Keratinocyte (primary cell): ENCODE measurements at regions not wholly inside any gene's neighbourhood (a gene's known extent, or its start where the extent isn't known, plus 50 kb on each side); places are given as distances from the start of the nearest gene placed in this dataset.

Experiments
- DNase-seq: peaks from one replicate; pipeline ENCODE4 v3.0.0-alpha.2; 2011; ENCODE audit warnings: low read depth, missing footprints, low spot score
- FAIRE-seq: peaks from 2 replicates; lab custom pipeline; 2011; peaks lifted over from hg19 to GRCh38; lab: Jason Lieb, UNC
- H2AFZ ChIP-seq: 2 replicates; pipeline ENCODE4 v1.6.0; 2012; ENCODE audit warnings: low read length, control low read depth, inconsistent platforms; ENCODE audit not compliant: control insufficient read depth
- H3K27ac ChIP-seq: 2 replicates; pipeline ENCODE4 v1.5.1; 2011; ENCODE audit warnings: low read length; ENCODE audit not compliant: control insufficient read depth, insufficient read depth
- H3K27me3 ChIP-seq: 3 replicates; pipeline ENCODE4 v1.6.0; 2011; ENCODE audit warnings: low read length; ENCODE audit not compliant: control insufficient read depth, insufficient read depth; ENCODE audit errors: extremely low read depth
- H3K36me3 ChIP-seq, 2 experiments: 2 replicates in 1 of 2; 3 replicates in 1 of 2; pipeline ENCODE4 v1.5.1; 2011; ENCODE audit warnings: low read length in 2 of 2, mild to moderate bottlenecking in 1 of 2; ENCODE audit not compliant: control insufficient read depth in 2 of 2, insufficient read depth in 2 of 2; ENCODE audit errors: extremely low read depth in 1 of 2
- H3K4me1 ChIP-seq: 3 replicates; pipeline ENCODE4 v1.5.1; 2011; ENCODE audit warnings: low read length; ENCODE audit not compliant: control insufficient read depth, insufficient read depth; ENCODE audit errors: extremely low read depth
- H3K4me2 ChIP-seq: 3 replicates; pipeline ENCODE4 v1.6.0; 2011; ENCODE audit warnings: low read depth, low read length; ENCODE audit not compliant: control insufficient read depth, insufficient read depth; ENCODE audit errors: extremely low read depth
- H3K4me3 ChIP-seq, 3 experiments: fragments of 200-600 bp in 1 of 3; sonication (generic) in 1 of 3; 2 replicates in 2 of 3; 3 replicates in 1 of 3; pipeline ENCODE4 v1.5.1; 2011 to 2016; ENCODE audit warnings: low read length in 3 of 3, mild to moderate bottlenecking in 3 of 3, control low read depth in 2 of 3, inconsistent platforms in 1 of 3, low read depth in 1 of 3, mixed read lengths in 1 of 3, mixed run types in 1 of 3, moderate library complexity in 1 of 3; ENCODE audit not compliant: control insufficient read depth in 2 of 3, insufficient read depth in 2 of 3; ENCODE audit errors: extremely low read depth in 1 of 3
- H3K79me2 ChIP-seq: 2 replicates; pipeline ENCODE4 v1.6.0; 2012; ENCODE audit warnings: low read length; ENCODE audit not compliant: control insufficient read depth, insufficient read depth
- H3K9ac ChIP-seq: 3 replicates; pipeline ENCODE4 v1.6.0; 2011; ENCODE audit warnings: low read length; ENCODE audit not compliant: control insufficient read depth, insufficient read depth; ENCODE audit errors: extremely low read depth
- H3K9me1 ChIP-seq: 3 replicates; pipeline ENCODE4 v1.6.0; 2011; ENCODE audit warnings: low read length; ENCODE audit not compliant: control insufficient read depth, insufficient read depth; ENCODE audit errors: extremely low read depth
- H3K9me3 ChIP-seq: 2 replicates; pipeline ENCODE4 v1.5.1; 2012; ENCODE audit warnings: low read depth, low read length; ENCODE audit not compliant: control insufficient read depth
- H4K20me1 ChIP-seq: 3 replicates; pipeline ENCODE4 v1.6.0; 2011; ENCODE audit warnings: low read length; ENCODE audit not compliant: control insufficient read depth, insufficient read depth; ENCODE audit errors: extremely low read depth
- CTCF ChIP-seq, 3 experiments: IDR thresholded peaks in 1 of 3; conservative IDR thresholded peaks in 1 of 3; optimal IDR thresholded peaks in 1 of 3; 2 replicates in 2 of 3; 3 replicates in 1 of 3; pipeline versions ENCODE3 to v1.5.1; 2011; ENCODE audit warnings: low read length in 3 of 3, mild to moderate bottlenecking in 3 of 3, moderate library complexity in 2 of 3, control low read depth in 1 of 3, inconsistent platforms in 1 of 3; ENCODE audit not compliant: insufficient read depth in 2 of 3; ENCODE audit errors: extremely low read depth in 1 of 3
- EZH2 ChIP-seq: IDR thresholded peaks from one replicate; pipeline ENCODE4 v1.6.1; 2012; ENCODE audit warnings: inconsistent platforms, mild to moderate bottlenecking, low read length, moderate library complexity
- dilution Hi-C: fragments of 300-500 bp; cut with MboI; formaldehyde crosslinking; loops from one replicate; pipeline ENCODE4 v1.7.0; 2020; ENCODE audit warnings: low sequenced_read_pairs; ENCODE audit not compliant: extremely low pct_ligation_motif_present

GRCh38 chr9:120259100-120259499, 320.9 kb downstream of the CDK5RAP2 start:
- H3K27ac ChIP-seq = no peak overlapping the region
- H3K4me1 ChIP-seq = no peaks in the 10 kb centered on the region
- no peaks in the 10 kb centered on the region for H3K79me2 ChIP-seq
- H3K9me1 ChIP-seq = no peaks in the 10 kb centered on the region
- no peak overlapping the region for H2AFZ ChIP-seq
- DNase-seq (no peak), FAIRE-seq (no peak)
- no peak overlapping the region for H3K4me3 ChIP-seq
- H3K4me2 ChIP-seq = no peak overlapping the region
- no peak overlapping the region for H3K9ac ChIP-seq
- no peaks in the 10 kb centered on the region for H3K36me3 ChIP-seq
- no peaks in the 10 kb centered on the region for H3K9me3 ChIP-seq
- H4K20me1 ChIP-seq = no peaks in the 10 kb centered on the region
- no peaks in the 10 kb centered on the region for H3K27me3 ChIP-seq
- TF ChIP-seq EZH2 (no peak), CTCF (optimal IDR thresholded peaks at IDR 0.05 in 1 of 3, IDR thresholded peaks at IDR 0.05 in 1 of 3, conservative IDR thresholded peaks at IDR 0.05 in 1 of 3; ENCODE audit: extremely low read depth in 1 of 3, insufficient read depth in 2 of 3, low read length in 3 of 3) (no peak)
- dilution Hi-C loops = no loop called here

DNA sequence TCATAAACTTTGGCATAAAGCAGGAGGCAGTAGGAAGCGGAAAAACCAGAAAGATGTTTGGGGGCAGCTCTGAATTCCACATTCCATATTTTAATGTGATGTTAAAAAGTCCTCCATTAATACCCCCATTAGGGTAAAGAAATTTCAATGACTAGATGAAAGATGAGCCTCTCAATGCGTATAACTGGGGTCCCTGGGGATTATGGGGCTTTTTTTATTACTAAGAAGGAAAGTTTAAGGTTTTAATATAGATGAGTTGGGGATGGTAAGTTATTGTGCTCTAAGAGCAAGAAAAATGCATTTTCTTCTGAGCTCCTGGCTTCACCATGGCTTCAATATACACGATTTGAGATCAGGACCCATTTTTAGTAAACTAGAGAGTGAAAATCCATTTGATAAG, 321.9 kb downstream of the CDK5RAP2 start:
- no peak overlapping the region for H2AFZ ChIP-seq
- no peaks in the 10 kb centered on the region for H3K4me1 ChIP-seq
- no peaks in the 10 kb centered on the region for H3K9me3 ChIP-seq
- H3K9ac ChIP-seq = no peak overlapping the region
- H3K36me3 ChIP-seq = no peaks in the 10 kb centered on the region
- TF ChIP-seq CTCF (optimal IDR thresholded peaks at IDR 0.05 in 1 of 3, IDR thresholded peaks at IDR 0.05 in 1 of 3, conservative IDR thresholded peaks at IDR 0.05 in 1 of 3; ENCODE audit: extremely low read depth in 1 of 3, insufficient read depth in 2 of 3, low read length in 3 of 3) (no peak), EZH2 (no peak)
- no peak overlapping the region for H3K27ac ChIP-seq
- FAIRE-seq = no peak
- no peak for DNase-seq
- no peaks in the 10 kb centered on the region for H3K27me3 ChIP-seq
- H3K9me1 ChIP-seq = no peaks in the 10 kb centered on the region
- H3K79me2 ChIP-seq = no peaks in the 10 kb centered on the region
- H4K20me1 ChIP-seq = no peaks in the 10 kb centered on the region
- no peak overlapping the region for H3K4me3 ChIP-seq
- dilution Hi-C loops = no loop called here
- no peak overlapping the region for H3K4me2 ChIP-seq
